ENCODE measurements at regions not wholly inside any gene's neighbourhood (a gene's known extent, or its start where the extent isn't known, plus 50 kb on each side); places are given as distances from the start of the nearest gene placed in this dataset.

DNA sequence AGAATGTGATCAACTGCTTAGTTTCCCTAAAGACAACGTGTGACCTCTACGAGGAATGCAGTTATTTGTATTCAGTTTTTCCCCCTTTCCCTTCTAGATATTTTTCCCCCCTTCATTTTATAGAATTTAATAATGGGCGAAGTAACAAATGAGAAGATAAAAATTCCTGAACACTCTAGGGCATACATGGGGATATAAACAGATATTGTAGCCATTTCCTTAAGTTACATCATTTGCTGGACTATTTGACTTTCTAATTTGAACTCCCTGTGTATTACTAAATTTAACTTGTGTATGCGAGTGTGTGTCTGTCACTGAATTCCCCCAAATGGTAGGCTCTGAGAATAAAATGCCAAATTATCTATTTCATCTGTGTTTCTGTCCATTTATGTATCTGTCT is 99.0 kb upstream of the ZFP64 start:
- H3K36me3 ChIP-seq (ENCODE audit: insufficient read depth, low read length): no peaks in the 10 kb centered on the region
- H3K4me1 ChIP-seq (ENCODE audit: insufficient read depth, low read length, poor library complexity, severe bottlenecking): no peaks in the 10 kb centered on the region
- H3K27ac ChIP-seq (ENCODE audit: low read depth, low read length, poor library complexity, severe bottlenecking): no peak overlapping the region
- ChIA-PET CTCF (ENCODE audit: unreplicated experiment) (no interaction called here), POLR2A (no interaction called here)
- H3K79me2 ChIP-seq (ENCODE audit: insufficient read depth, low read depth, low read length): no peaks in the 10 kb centered on the region
- intact Hi-C loops (cut with micrococcal nuclease; ENCODE audit: unreplicated experiment): no loop called here
- H3K9me2 ChIP-seq (ENCODE audit: insufficient read depth, low read length): no peaks in the 10 kb centered on the region
- H4K20me1 ChIP-seq (ENCODE audit: insufficient read depth, low read length): no peaks in the 10 kb centered on the region
- DNase-seq (ENCODE audit: low spot score): no peak
- H3K9me3 ChIP-seq (ENCODE audit: low read length): no peaks in the 10 kb centered on the region
- BruUV-seq (replicated peaks): no TSS peak
- H3K4me2 ChIP-seq (ENCODE audit: low read length): no peak overlapping the region
- TF ChIP-seq CTCF (conservative IDR thresholded peaks at IDR 0.05; ENCODE audit: low read length) (no peak), EZH2phosphoT487 (IDR thresholded peaks at IDR 0.05; ENCODE audit: borderline replicate concordance, low read depth, low read length) (no peak)
- H2AFZ ChIP-seq (ENCODE audit: low read length): no peak overlapping the region
- no peak overlapping the region for H3K4me3 ChIP-seq (ENCODE audit: low read depth, low read length, poor library complexity, severe bottlenecking)

DNA sequence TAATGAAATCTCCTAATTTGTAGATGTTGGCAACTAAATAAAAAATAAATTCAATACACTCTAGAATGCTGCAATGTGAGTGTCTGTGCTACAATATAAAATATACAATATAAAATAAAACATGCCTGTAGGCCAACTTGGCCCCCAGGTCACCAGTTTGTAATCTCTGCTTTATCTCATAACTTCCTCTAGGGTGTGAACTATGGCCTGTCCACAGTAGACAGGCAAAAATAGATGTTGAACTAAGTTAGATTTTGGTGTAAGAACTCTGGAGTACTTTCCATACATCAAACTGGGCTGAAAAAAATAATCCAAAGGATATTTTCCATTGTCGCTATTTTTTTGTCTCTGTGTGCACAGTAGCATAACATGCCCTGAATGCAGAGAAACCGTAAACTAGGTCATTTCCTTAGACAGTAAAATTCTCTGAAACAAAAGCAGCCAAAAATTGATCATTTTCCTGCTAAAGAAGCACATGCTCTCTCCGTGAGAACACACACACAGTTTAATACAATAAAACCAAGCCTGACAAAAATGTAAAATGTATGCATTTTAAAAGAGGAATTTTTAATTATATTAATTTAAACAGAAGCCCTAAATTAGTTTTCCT is 98.5 kb upstream of the ZFP64 start:
- Histone ChIP-seq H2AFZ (ENCODE audit: low read length) (no peak overlapping the region), H3K4me3 (ENCODE audit: low read depth, low read length, poor library complexity, severe bottlenecking) (no peak overlapping the region), H3K36me3 (ENCODE audit: insufficient read depth, low read length) (no peaks in the 10 kb centered on the region), H3K4me1 (ENCODE audit: insufficient read depth, low read length, poor library complexity, severe bottlenecking) (no peaks in the 10 kb centered on the region), H3K27ac (ENCODE audit: low read depth, low read length, poor library complexity, severe bottlenecking) (no peak overlapping the region), H3K4me2 (ENCODE audit: low read length) (no peak overlapping the region), H3K9me3 (ENCODE audit: low read length) (no peaks in the 10 kb centered on the region), H3K9me2 (ENCODE audit: insufficient read depth, low read length) (no peaks in the 10 kb centered on the region), H3K79me2 (ENCODE audit: insufficient read depth, low read depth, low read length) (no peaks in the 10 kb centered on the region), H4K20me1 (ENCODE audit: insufficient read depth, low read length) (no peaks in the 10 kb centered on the region)
- ChIA-PET CTCF (ENCODE audit: unreplicated experiment) (no interaction called here), POLR2A (interaction anchor here (1.3 kb wide), 1 partner anchor 11 kb away, joined by 3 read pairs; no protein-coding TSS in a partner anchor)
- DNase-seq (ENCODE audit: low spot score): no peak
- no peak for TF ChIP-seq CTCF (conservative IDR thresholded peaks at IDR 0.05; ENCODE audit: low read length)
- TF ChIP-seq EZH2phosphoT487 (IDR thresholded peaks at IDR 0.05; ENCODE audit: borderline replicate concordance, low read depth, low read length): no peak
- intact Hi-C loops (cut with micrococcal nuclease; ENCODE audit: unreplicated experiment): no loop called here
- BruUV-seq (replicated peaks): no TSS peak

DNA sequence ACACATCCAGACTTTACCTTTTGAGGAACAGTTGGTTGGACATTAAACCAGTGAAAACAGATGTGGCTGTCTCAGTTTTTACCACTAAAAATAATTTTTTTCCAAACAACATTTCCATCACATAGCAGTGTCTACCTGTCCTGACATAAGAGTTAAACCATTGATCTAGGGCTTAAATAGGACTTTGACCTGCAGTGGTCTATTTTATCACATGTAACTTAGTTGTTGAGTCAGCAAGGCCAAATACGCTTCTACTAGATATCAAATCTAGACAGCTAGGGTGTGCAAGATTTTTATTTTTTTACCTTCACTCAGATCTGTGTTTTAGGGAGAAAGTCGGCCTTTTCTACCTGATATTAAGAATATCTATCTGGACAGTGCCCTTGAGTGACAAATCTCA is 88.8 kb upstream of the ZFP64 start:
- Histone ChIP-seq H3K79me2 (ENCODE audit: insufficient read depth, low read depth, low read length) (no peaks in the 10 kb centered on the region), H3K4me2 (ENCODE audit: low read length) (no peak overlapping the region), H2AFZ (ENCODE audit: low read length) (no peak overlapping the region), H3K27ac (ENCODE audit: low read depth, low read length, poor library complexity, severe bottlenecking) (no peak overlapping the region), H3K9me2 (ENCODE audit: insufficient read depth, low read length) (no peaks in the 10 kb centered on the region), H3K36me3 (ENCODE audit: insufficient read depth, low read length) (no peaks in the 10 kb centered on the region), H4K20me1 (ENCODE audit: insufficient read depth, low read length) (no peaks in the 10 kb centered on the region), H3K9me3 (ENCODE audit: low read length) (no peaks in the 10 kb centered on the region), H3K4me3 (ENCODE audit: low read depth, low read length, poor library complexity, severe bottlenecking) (no peak overlapping the region), H3K4me1 (ENCODE audit: insufficient read depth, low read length, poor library complexity, severe bottlenecking) (no peaks in the 10 kb centered on the region)
- no peak for TF ChIP-seq EZH2phosphoT487 (IDR thresholded peaks at IDR 0.05; ENCODE audit: borderline replicate concordance, low read depth, low read length)
- no peak for TF ChIP-seq CTCF (conservative IDR thresholded peaks at IDR 0.05; ENCODE audit: low read length)
- ChIA-PET POLR2A (no interaction called here), CTCF (ENCODE audit: unreplicated experiment) (no interaction called here)
- BruUV-seq (replicated peaks): no TSS peak
- intact Hi-C loops (cut with micrococcal nuclease; ENCODE audit: unreplicated experiment): no loop called here
- no peak for DNase-seq (ENCODE audit: low spot score)
